Osteoblast (primary cell): ENCODE measurements at regions not wholly inside any gene's neighbourhood (a gene's known extent, or its start where the extent isn't known, plus 50 kb on each side); places are given as distances from the start of the nearest gene placed in this dataset.
A peak's percentile ranks its signal among the peaks of the same experiment; 100 is the strongest.

Experiments
- DNase-seq: peaks from one replicate; pipeline ENCODE4 v3.0.0; 2011; ENCODE audit warnings: low spot score, mixed read lengths; ENCODE audit not compliant: insufficient read length; ENCODE audit errors: missing footprints
- H2AFZ ChIP-seq: 2 replicates; pipeline ENCODE4 v1.6.0; 2011; ENCODE audit warnings: mild to moderate bottlenecking, low read length
- H3K27ac ChIP-seq: 2 replicates; pipeline ENCODE4 v1.5.1; 2011; ENCODE audit warnings: mild to moderate bottlenecking, low read depth, low read length, moderate library complexity
- H3K27me3 ChIP-seq: 2 replicates; pipeline ENCODE4 v1.6.0; 2012; ENCODE audit warnings: mild to moderate bottlenecking, control low read depth, inconsistent platforms, low read length, moderate library complexity; ENCODE audit not compliant: insufficient read depth
- H3K36me3 ChIP-seq: 2 replicates; pipeline ENCODE4 v1.5.1; 2011; ENCODE audit warnings: mild to moderate bottlenecking, low read length, control low read depth, moderate library complexity; ENCODE audit not compliant: insufficient read depth
- H3K4me1 ChIP-seq: 2 replicates; pipeline ENCODE4 v1.5.1; 2011; ENCODE audit warnings: mild to moderate bottlenecking, low read length, control low read depth, moderate library complexity; ENCODE audit not compliant: insufficient read depth
- H3K4me2 ChIP-seq: 2 replicates; pipeline ENCODE4 v1.6.0; 2011; ENCODE audit warnings: mild to moderate bottlenecking, low read length; ENCODE audit not compliant: insufficient read depth
- H3K4me3 ChIP-seq: fragments of 200-600 bp; sonication (generic); 3 replicates; pipeline ENCODE4 v1.5.1; 2012; ENCODE audit warnings: mild to moderate bottlenecking, low read length, inconsistent platforms; ENCODE audit not compliant: insufficient read depth
- H3K79me2 ChIP-seq: 2 replicates; pipeline ENCODE4 v1.6.0; 2012; ENCODE audit warnings: mild to moderate bottlenecking, low read length, control low read depth, inconsistent platforms; ENCODE audit not compliant: insufficient read depth
- H3K9me3 ChIP-seq: 2 replicates; pipeline ENCODE4 v1.5.1; 2011; ENCODE audit warnings: low read depth, low read length, control low read depth
- H4K20me1 ChIP-seq: 2 replicates; pipeline ENCODE4 v1.6.0; 2012; ENCODE audit warnings: mild to moderate bottlenecking, low read length, control low read depth; ENCODE audit not compliant: insufficient read depth
- CTCF ChIP-seq: IDR thresholded peaks from 2 replicates; pipeline ENCODE4 v1.5.1; 2011; ENCODE audit warnings: mild to moderate bottlenecking, low read depth, low read length, moderate library complexity; ENCODE audit errors: extremely low read depth

DNA sequence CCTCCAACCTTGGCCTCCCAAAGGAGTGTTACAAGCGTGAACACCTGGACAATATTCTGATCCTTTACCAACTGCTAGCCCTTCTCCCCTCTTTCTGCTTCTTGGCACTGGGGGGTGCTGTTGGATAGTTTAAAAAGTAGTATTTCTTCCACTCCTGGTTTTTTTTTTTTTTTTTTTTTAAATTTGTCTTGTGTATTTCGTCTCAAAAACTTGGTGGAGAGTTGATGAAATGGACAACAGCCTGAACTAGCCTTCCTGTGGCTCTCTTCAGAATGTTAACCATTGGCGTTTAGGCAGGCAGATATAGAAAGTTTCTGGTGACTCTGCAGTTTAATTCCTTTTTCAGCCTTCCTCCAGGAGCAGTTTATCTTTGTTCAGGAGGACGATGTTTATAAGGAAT, 69.7 kb upstream of the USP24 start:
- H3K4me3 ChIP-seq, result no peak overlapping the region
- no peaks in the 10 kb centered on the region for H3K27me3 ChIP-seq
- H3K9me3 ChIP-seq, result no peaks in the 10 kb centered on the region
- H3K27ac ChIP-seq, result no peak overlapping the region
- H3K36me3 ChIP-seq, result no peaks in the 10 kb centered on the region
- peak overlapping the region; percentile 47 for H2AFZ ChIP-seq
- peak; percentile 74 for TF ChIP-seq CTCF
- DNase-seq, result peak; percentile 25
- no peaks in the 10 kb centered on the region for H3K79me2 ChIP-seq
- H3K4me2 ChIP-seq, result peak overlapping the region; percentile 43
- H4K20me1 ChIP-seq, result no peaks in the 10 kb centered on the region
- H3K4me1 ChIP-seq, result peaks cover 16% of the 10 kb centered on the region

DNA sequence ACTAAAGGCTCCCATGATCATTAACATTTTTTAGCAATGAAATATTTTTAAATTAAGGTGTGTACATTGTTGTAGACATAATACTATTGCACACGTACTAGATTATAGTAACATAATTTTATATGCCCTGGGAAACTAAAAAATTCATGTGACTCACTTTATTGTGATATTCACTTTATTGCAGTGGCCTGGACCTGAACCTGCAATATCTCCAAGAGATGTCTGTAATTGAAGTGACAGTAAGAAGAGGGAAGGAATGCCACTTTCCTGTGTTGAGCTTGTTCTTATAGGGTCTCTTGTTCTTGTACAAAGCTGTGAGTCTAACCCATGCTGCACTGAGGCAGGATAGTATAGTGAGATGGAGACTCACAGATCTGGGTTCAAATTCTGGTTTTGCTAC, 66.9 kb upstream of the USP24 start:
- no peak for DNase-seq
- H3K4me2 ChIP-seq, result no peak overlapping the region
- no peak for TF ChIP-seq CTCF
- peaks cover 5% of the 10 kb centered on the region for H3K4me1 ChIP-seq
- H3K36me3 ChIP-seq, result no peaks in the 10 kb centered on the region
- H2AFZ ChIP-seq, result no peak overlapping the region
- no peaks in the 10 kb centered on the region for H4K20me1 ChIP-seq
- H3K27ac ChIP-seq, result no peak overlapping the region
- no peaks in the 10 kb centered on the region for H3K9me3 ChIP-seq
- H3K79me2 ChIP-seq, result no peaks in the 10 kb centered on the region
- H3K4me3 ChIP-seq, result no peak overlapping the region
- no peaks in the 10 kb centered on the region for H3K27me3 ChIP-seq

DNA sequence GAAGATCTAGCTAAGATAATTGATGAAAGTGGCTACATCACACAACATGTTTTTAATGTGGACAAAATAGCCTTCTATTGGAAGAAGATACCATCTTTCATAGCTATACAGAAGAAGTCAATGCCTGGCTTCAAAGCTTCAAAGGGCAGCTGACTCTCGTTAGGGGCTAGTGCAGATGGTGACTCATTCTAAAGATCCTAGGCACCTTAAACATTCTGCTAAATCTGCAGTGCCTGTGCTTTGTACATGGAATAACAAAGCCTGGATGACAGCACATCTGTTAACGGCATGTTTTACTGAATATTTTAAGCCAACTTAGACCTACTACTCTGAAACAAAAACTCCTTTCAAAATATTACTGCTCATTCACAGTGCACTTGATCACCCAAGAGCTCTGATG, 65.6 kb upstream of the USP24 start:
- Histone ChIP-seq H3K36me3 (no peaks in the 10 kb centered on the region), H3K27me3 (no peaks in the 10 kb centered on the region), H3K9me3 (no peaks in the 10 kb centered on the region), H3K4me2 (no peak overlapping the region), H3K4me3 (no peak overlapping the region), H3K27ac (no peak overlapping the region), H3K79me2 (no peaks in the 10 kb centered on the region), H3K4me1 (peaks cover 18% of the 10 kb centered on the region), H4K20me1 (no peaks in the 10 kb centered on the region), H2AFZ (no peak overlapping the region)
- no peak for DNase-seq
- TF ChIP-seq CTCF, result no peak

DNA sequence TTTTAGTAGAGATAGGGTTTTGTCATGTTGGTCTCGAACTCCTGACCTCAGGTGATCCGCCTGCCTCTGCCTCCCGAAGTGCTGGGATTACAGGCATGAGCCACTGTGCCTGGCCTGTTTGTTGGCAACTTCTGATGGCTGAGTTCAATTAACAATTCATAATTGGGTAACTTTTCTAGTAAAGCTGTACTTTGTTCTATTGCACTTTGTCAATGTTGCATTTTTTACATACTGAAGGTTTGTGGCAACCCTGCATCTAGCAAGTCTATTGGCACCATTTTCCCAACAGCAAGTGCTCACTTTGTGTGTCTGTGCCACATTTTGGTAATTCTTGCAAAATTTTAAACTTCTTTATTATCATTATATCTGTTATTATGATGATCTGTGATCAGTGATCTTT, 64.5 kb upstream of the USP24 start:
- Histone ChIP-seq H3K9me3 (no peaks in the 10 kb centered on the region), H3K79me2 (no peaks in the 10 kb centered on the region), H3K27me3 (no peaks in the 10 kb centered on the region), H3K4me1 (peaks cover 25% of the 10 kb centered on the region), H3K4me2 (no peak overlapping the region), H3K4me3 (no peak overlapping the region), H3K27ac (no peak overlapping the region), H3K36me3 (no peaks in the 10 kb centered on the region), H4K20me1 (no peaks in the 10 kb centered on the region), H2AFZ (no peak overlapping the region)
- no peak for DNase-seq
- TF ChIP-seq CTCF, result no peak
